ENCODE measurements at regions not wholly inside any gene's neighbourhood (a gene's known extent, or its start where the extent isn't known, plus 50 kb on each side); places are given as distances from the start of the nearest gene placed in this dataset.

- no peak for DNase-seq
These were observed 220.2 kb downstream of the PTEN start for GRCh38 chr10:88083597-88083989.

GRCh38 chr10:88086187-88086960 lies 222.9 kb downstream of the PTEN start:
- no peak for DNase-seq

GRCh38 chr10:88088441-88089340 lies 225.3 kb downstream of the PTEN start:
- DNase-seq, result no peak

GRCh38 chr10:88089498-88089897 lies 226.1 kb downstream of the PTEN start:
- DNase-seq, result no peak

DNA sequence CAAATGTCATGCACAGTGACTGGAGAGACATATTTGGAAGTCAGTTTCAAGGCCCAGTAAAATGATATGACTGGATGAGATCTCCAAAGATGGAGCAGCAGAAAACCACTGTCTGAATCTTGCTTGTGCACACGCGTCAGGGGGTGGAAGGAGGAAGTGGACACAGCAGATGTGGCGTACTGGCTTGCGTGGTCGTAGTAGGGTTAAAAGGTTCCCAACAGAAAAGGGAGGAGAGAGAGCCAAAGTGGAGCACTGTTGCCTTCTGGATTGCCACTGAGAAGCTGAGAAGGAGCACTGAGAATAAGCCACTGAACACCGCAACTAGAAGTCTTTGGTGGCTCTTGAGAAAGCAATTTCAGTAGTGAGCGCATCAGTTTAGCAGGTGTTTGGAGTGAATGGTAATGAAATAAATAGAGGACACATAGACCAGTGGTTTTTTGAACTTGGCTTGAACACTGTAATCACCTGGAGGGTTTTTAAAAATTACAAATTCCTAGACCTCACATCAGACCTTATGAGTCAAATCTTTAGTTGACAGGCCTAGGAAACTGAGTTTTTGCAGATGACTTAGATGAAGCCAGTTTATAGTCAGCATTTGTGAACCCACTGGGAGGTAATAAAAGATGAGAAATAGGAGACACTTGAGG lies 227.3 kb downstream of the PTEN start:
- no peak for DNase-seq

GRCh38 chr10:88091490-88092061 lies 228.2 kb downstream of the PTEN start:
- no peak for DNase-seq

DNA sequence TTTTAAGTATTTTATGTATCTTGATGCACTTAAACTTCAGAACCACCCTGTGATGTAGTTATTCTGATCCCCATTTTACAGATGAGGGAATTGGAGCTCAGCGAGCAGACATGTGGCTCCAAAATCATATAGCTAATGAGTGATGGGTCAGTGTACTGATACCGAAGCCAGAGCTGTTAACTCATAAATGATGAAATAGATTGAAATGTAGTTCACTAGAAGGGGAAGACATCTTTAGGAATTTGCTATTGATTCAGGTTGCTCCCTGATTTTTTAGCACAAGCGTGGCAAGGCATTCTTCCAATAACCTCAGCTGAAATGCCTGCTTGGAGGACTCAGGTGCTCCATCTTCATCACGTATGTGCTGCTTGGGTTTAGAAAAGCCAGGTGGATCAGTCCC lies 228.8 kb downstream of the PTEN start:
- no peak for DNase-seq

DNA sequence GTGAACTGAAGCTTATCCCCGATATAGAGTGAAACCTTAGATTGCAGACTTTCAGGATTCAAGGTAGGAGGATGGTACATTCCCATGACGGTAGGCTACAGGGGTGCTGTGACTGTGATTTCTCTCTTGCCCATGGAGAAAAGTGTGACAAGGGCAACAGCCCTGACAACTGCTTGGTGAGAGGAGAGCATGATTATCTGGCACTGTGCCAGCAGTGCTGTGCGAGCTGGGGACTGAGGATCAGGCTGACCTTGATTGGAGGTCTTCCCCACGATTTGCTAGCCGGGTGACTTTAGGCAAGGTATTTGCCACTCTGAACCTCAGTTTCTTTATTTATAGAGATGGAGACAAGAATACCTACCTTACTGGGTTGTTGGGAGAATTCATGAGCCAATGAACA lies 229.5 kb downstream of the PTEN start:
- DNase-seq, result no peak

- DNase-seq, result no peak
These were observed 231.4 kb downstream of the PTEN start for GRCh38 chr10:88094795-88095194.

DNA sequence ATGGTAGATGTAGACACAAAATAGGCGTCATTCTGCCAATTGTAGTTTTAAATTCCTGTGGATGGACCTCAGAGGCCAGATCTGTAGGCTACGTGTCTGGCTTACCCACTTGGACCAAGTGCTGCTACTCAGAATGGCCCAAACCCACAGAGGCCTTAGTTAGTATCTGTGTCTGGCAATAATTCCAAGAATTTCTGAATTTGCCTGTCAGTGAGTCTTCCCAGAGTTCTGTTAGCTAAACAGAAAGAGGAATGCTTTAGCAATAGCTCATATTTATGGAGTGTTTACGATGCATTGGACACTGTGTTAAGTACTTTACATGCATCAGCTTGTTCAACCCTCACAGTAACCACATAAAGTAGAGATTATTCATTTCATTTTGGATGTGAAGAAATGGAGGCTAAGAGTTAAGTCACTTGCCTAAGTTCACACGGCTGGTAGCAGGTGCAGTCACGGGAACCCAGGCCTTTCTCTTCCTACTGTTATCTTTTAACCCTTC lies 231.8 kb downstream of the PTEN start:
- peak; percentile 86 for DNase-seq

- DNase-seq, result no peak
These were observed 232.5 kb downstream of the PTEN start for GRCh38 chr10:88095778-88096431.

- DNase-seq, result no peak
These were observed 233.7 kb downstream of the PTEN start for GRCh38 chr10:88097092-88097516.

GRCh38 chr10:88097536-88097935 lies 234.1 kb downstream of the PTEN start:
- no peak for DNase-seq

- DNase-seq, result no peak
These were observed 236.9 kb downstream of the PTEN start for GRCh38 chr10:88100281-88100680.

DNA sequence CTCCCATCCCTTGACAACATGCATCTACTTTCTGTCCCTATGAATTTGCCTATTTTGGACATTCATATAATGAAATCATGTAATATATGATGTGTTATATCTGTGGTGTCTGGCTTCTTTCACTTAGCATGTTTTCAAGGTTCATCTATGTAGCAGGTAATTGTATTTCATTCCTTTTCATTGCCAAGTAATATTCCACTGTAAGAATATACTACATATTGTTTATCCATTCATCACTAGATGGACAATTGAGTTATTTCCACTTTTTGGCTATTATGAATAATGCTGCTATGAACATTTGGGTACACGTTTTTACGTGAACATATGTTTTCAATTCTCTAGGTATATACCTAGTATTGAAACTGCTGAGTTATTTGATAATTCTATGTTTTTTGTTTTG lies 238.2 kb downstream of the PTEN start:
- DNase-seq, result no peak

- no peak for DNase-seq
These were observed 240.2 kb downstream of the PTEN start for GRCh38 chr10:88103576-88103975.

DNA sequence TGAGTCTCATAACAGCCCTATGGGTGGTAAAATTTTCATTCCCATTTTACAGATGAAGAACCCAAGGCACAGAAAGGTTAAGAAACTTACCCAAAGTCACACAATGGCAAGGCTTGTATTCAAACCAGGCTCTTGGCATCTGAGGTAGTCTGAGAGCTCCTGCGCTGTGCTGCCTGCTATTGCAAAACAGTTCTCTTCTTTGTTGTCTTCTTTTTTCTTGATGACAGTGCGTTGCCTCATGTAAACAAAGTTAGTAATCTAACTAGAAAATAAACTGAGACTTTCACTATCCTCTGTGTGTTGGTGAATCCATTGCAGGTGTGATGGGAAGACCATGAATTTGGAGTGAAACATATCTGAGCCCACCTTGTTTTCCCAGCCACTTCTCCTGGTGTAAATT lies 240.8 kb downstream of the PTEN start:
- DNase-seq, result no peak

DNA sequence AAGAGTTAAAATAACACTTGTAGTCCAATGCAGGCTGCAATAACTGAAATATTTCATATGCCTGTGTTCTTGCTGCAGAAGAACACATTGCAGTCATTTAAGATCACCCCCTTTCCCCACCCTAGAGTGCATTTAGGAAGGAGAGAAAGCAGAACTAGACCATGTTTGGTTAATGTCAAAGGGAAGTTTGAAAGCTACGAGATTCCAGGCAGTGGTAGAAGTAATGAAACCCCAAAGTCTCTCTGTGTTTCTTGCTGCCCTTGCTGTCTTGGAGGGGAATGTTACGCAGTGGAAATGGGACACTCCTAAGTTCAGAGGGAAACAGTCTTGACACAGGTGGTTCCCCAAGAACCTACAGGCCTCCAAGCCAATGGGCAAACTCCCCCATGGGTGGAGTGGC lies 242.9 kb downstream of the PTEN start:
- DNase-seq, result no peak

- DNase-seq, result no peak
These were observed 244.1 kb downstream of the PTEN start for GRCh38 chr10:88107296-88108097.

- DNase-seq, result no peak
These were observed 244.7 kb downstream of the PTEN start for GRCh38 chr10:88108115-88108610.

DNA sequence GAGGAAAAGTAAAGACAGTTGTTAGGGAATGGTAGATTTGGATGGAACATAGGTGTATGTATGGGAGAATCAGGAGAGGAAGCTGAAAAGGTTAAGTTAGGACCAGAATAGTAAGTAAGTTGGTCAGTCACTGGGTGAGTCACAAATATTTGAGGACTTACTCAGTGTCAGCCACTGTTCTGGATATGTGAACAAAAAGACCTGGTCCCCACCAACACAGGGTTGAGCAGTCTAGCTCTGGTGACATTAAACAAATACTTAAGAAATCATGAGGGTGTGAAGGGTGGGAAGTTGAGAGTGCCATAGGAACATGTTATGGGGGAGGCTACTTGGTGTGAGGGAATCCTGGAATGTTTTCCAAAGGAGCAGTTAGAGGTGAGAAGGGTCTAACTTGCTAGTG lies 246.9 kb downstream of the PTEN start:
- DNase-seq, result peak; percentile 81

Measured in EL (cell line).